ENCODE measurements at regions not wholly inside any gene's neighbourhood (a gene's known extent, or its start where the extent isn't known, plus 50 kb on each side); places are given as distances from the start of the nearest gene placed in this dataset.

GRCh38 chr3:72582211-72582878, 265.9 kb downstream of the SHQ1 start:
- Histone ChIP-seq H3K9me3 (no peaks in the 10 kb centered on the region), H3K4me1 (no peaks in the 10 kb centered on the region), H3K27ac (no peak overlapping the region), H3K36me3 (no peaks in the 10 kb centered on the region), H3K27me3 (no peaks in the 10 kb centered on the region), H3K4me3 (no peak overlapping the region)
- 76 to 81% methylated on average over 6 of the region's 6 CpGs for WGBS, 2 donors (ENCODE audit: low coverage in 1 of 2)
- in situ Hi-C loops (cut with MboI; ENCODE audit: low pct_ligation_motif_present in 1 of 4, low pct_unique_long_range_greater_than_20kb in 1 of 4, low sequenced_read_pairs in 3 of 4), result no loop called here
- TF ChIP-seq EP300 (IDR thresholded peaks at IDR 0.05; ENCODE audit: low read depth), result no peak
- TF ChIP-seq POLR2AphosphoS5 (IDR thresholded peaks at IDR 0.05), result no peak
- TF ChIP-seq CTCF (IDR thresholded peaks at IDR 0.05), result no peak
- TF ChIP-seq POLR2A (IDR thresholded peaks at IDR 0.05), result no peak
- intact Hi-C loops (cut with DNase I; ENCODE audit: low total_unique reads), result no loop called here
- DNase-seq, result no peak

GRCh38 chr3:72580900-72581299, 267.3 kb downstream of the SHQ1 start:
- in situ Hi-C loops (cut with MboI; ENCODE audit: low pct_ligation_motif_present in 1 of 4, low pct_unique_long_range_greater_than_20kb in 1 of 4, low sequenced_read_pairs in 3 of 4), result no loop called here
- H3K27me3 ChIP-seq, result no peaks in the 10 kb centered on the region
- H3K27ac ChIP-seq, result no peak overlapping the region
- no peak for DNase-seq
- 84 to 100% methylated on average over 2 of the region's 2 CpGs for WGBS, 2 donors (ENCODE audit: low coverage in 1 of 2)
- no peak for TF ChIP-seq CTCF (IDR thresholded peaks at IDR 0.05)
- no peak for TF ChIP-seq EP300 (IDR thresholded peaks at IDR 0.05; ENCODE audit: low read depth)
- TF ChIP-seq POLR2A (IDR thresholded peaks at IDR 0.05), result no peak
- no peak for TF ChIP-seq POLR2AphosphoS5 (IDR thresholded peaks at IDR 0.05)
- no peaks in the 10 kb centered on the region for H3K36me3 ChIP-seq
- intact Hi-C loops (cut with DNase I; ENCODE audit: low total_unique reads), result no loop called here
- no peaks in the 10 kb centered on the region for H3K4me1 ChIP-seq
- H3K4me3 ChIP-seq, result no peak overlapping the region
- H3K9me3 ChIP-seq, result no peaks in the 10 kb centered on the region

GRCh38 chr3:72580246-72580756, 267.9 kb downstream of the SHQ1 start:
- no peaks in the 10 kb centered on the region for H3K27me3 ChIP-seq
- WGBS, 2 donors (ENCODE audit: low coverage in 1 of 2), result 69% methylated on average over 4 of the region's 4 CpGs; no CpG with 5 or more reads in 1 of the 2 donors
- TF ChIP-seq POLR2AphosphoS5 (IDR thresholded peaks at IDR 0.05) (no peak), POLR2A (IDR thresholded peaks at IDR 0.05) (no peak), EP300 (IDR thresholded peaks at IDR 0.05; ENCODE audit: low read depth) (no peak), CTCF (IDR thresholded peaks at IDR 0.05) (no peak)
- H3K4me1 ChIP-seq, result no peaks in the 10 kb centered on the region
- no peak for DNase-seq
- no peak overlapping the region for H3K4me3 ChIP-seq
- no peak overlapping the region for H3K27ac ChIP-seq
- in situ Hi-C loops (cut with MboI; ENCODE audit: low pct_ligation_motif_present in 1 of 4, low pct_unique_long_range_greater_than_20kb in 1 of 4, low sequenced_read_pairs in 3 of 4), result no loop called here
- no peaks in the 10 kb centered on the region for H3K36me3 ChIP-seq
- intact Hi-C loops (cut with DNase I; ENCODE audit: low total_unique reads), result no loop called here
- H3K9me3 ChIP-seq, result no peaks in the 10 kb centered on the region

GRCh38 chr3:72579581-72580245, 268.5 kb downstream of the SHQ1 start:
- TF ChIP-seq CTCF (IDR thresholded peaks at IDR 0.05) (no peak), POLR2A (IDR thresholded peaks at IDR 0.05) (no peak), EP300 (IDR thresholded peaks at IDR 0.05; ENCODE audit: low read depth) (no peak), POLR2AphosphoS5 (IDR thresholded peaks at IDR 0.05) (no peak)
- H3K27me3 ChIP-seq, result no peaks in the 10 kb centered on the region
- no peaks in the 10 kb centered on the region for H3K9me3 ChIP-seq
- 85 to 93% methylated on average over 5 to 11 of the region's 11 CpGs for WGBS, 2 donors (ENCODE audit: low coverage in 1 of 2)
- H3K27ac ChIP-seq, result no peak overlapping the region
- in situ Hi-C loops (cut with MboI; ENCODE audit: low pct_ligation_motif_present in 1 of 4, low pct_unique_long_range_greater_than_20kb in 1 of 4, low sequenced_read_pairs in 3 of 4) (no loop called here), intact Hi-C loops (cut with DNase I; ENCODE audit: low total_unique reads) (no loop called here)
- H3K36me3 ChIP-seq, result no peaks in the 10 kb centered on the region
- DNase-seq, result no peak
- H3K4me1 ChIP-seq, result no peaks in the 10 kb centered on the region
- no peak overlapping the region for H3K4me3 ChIP-seq

Measured in transverse colon (tissue), 4 donors.